ENCODE measurements at regions not wholly inside any gene's neighbourhood (a gene's known extent, or its start where the extent isn't known, plus 50 kb on each side); places are given as distances from the start of the nearest gene placed in this dataset.
"Not testable (repeated sequence)": the region's sequence is repeated elsewhere in the genome, so short reads cannot be mapped to it uniquely, and the experiment has no call there.

GRCh38 chr16:51831595-51832367 lies 680.7 kb upstream of the SALL1 start:
- no peak for DNase-seq

DNA sequence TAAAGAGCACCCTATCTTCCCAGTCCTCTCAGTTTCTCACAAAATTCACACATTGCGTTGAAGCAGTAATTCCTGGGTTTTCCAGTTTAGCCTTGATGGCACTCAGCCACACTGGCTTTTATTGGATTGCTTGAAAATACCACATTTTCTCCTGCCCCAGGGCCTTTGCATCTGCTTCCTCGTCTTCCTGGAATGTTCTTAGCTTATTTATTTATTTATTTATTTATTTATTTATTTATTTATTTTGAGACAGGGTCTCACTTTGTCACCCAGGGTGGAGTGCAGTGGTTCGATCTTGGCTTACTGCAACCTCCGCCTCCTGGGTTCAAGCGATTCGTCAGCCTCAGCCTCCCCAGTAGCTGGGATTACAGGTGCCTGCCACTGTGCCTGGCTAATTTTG lies 680.0 kb upstream of the SALL1 start:
- DNase-seq, result not testable (repeated sequence)

DNA sequence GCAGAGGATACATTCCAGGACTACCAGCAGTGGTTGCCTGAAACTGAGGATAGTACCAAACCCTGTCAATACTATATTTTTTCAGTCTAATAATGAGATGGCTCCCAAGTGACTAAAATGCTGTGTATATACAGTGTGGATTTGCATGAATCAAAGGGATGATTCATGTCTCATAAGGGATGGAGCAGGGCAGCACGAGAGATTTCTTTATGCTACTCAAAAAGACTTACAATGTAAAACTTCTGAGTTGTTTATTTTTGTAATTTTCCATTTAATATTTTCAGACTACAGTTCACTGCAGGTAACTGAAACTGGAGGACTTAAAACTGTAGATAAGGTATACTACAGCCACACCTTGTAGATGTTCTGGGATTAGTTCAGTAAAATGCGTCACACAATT lies 674.7 kb upstream of the SALL1 start:
- no peak for DNase-seq

- DNase-seq, result no peak
Observed at GRCh38 chr16:51822471-51822870, 671.4 kb upstream of the SALL1 start.

- DNase-seq, result no peak
Observed at GRCh38 chr16:51821527-51821926, 670.5 kb upstream of the SALL1 start.

GRCh38 chr16:51820176-51820575 lies 669.1 kb upstream of the SALL1 start:
- DNase-seq, result no peak

DNA sequence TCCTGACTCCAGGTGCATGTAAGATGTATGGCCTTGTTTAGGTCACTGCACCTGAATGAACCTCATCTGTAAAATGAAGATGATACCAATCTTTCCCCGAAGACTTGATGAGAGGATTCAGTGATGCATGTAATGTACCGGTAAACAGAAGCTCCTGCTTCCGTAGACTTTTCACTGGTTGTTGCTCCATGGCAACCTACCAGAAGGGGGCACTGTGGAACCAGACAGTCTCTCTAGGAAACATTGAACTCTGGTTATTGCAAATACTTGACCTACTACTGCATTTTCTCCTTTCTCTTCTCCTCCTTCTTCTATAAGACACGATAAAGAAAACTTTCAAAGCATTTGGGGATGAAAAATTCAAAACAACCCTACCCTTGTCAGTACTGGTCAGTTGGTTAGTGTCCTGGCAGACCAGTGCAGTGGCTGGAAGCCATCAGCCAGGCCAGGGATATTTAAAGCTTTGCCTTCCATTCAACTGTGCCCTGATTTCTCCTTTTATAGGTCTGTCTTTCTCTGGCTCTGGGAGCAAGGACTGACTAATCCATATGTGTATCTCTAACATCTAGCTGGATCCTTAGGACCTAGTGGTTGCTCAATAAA lies 667.4 kb upstream of the SALL1 start:
- no peak for DNase-seq

- DNase-seq, result no peak
Observed at GRCh38 chr16:51816929-51817328, 665.9 kb upstream of the SALL1 start.

GRCh38 chr16:51815523-51815922 lies 664.5 kb upstream of the SALL1 start:
- no peak for DNase-seq

- no peak for DNase-seq
Observed at GRCh38 chr16:51814617-51815016, 663.5 kb upstream of the SALL1 start.

DNA sequence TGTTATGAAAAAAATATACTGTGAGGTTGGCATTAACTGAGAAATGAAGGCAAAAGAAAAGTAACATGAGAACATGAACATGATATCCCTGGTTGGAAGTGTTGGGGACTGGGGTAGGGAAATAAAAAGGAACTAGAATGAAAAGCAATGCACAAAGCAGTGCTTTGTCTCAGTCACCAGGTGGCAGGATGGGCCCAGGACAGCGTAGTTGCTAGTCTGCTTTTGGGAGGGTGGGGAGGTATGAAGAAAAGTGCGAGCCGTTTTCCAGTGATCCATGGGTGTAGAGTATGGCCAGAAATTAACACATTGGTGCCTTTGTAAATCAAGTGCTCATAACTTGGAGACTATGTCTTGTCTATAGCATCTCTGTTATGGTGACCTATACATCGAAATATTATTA lies 662.5 kb upstream of the SALL1 start:
- no peak for DNase-seq

- no peak for DNase-seq
Observed at GRCh38 chr16:51812945-51813344, 661.9 kb upstream of the SALL1 start.

- DNase-seq, result no peak
Observed at GRCh38 chr16:51807551-51807950, 656.5 kb upstream of the SALL1 start.

- no peak for DNase-seq
Observed at GRCh38 chr16:51801635-51802034, 650.6 kb upstream of the SALL1 start.

DNA sequence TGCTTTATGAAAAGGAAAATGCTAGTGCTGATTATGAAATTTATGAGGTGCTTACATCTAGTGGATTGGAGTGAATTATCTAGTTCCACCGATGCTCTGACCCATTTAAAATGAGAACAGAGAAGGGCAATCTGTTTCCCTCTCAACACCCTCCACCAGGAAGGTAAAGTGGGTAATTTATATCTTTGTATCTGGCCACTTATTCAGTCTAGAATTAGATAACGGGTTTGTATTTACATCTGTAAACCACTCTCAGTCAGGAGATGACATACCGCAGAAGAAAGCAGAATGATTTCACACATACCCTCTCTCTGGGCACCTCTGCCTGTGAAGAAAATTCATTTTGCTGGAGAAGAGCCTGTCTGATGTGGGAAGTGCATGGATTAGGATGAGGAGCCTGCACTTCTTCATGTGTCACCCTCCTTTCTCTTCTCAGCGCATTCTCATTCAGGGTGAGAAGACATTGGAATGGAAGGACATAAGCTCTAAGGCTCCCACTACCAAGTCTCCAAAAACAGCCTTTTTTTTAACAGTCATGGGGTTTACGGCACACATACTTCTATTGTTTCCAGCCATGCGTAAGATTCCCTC lies 646.7 kb upstream of the SALL1 start:
- DNase-seq, result peak; percentile 7

- no peak for DNase-seq
Observed at GRCh38 chr16:51779240-51779639, 628.2 kb upstream of the SALL1 start.

DNA sequence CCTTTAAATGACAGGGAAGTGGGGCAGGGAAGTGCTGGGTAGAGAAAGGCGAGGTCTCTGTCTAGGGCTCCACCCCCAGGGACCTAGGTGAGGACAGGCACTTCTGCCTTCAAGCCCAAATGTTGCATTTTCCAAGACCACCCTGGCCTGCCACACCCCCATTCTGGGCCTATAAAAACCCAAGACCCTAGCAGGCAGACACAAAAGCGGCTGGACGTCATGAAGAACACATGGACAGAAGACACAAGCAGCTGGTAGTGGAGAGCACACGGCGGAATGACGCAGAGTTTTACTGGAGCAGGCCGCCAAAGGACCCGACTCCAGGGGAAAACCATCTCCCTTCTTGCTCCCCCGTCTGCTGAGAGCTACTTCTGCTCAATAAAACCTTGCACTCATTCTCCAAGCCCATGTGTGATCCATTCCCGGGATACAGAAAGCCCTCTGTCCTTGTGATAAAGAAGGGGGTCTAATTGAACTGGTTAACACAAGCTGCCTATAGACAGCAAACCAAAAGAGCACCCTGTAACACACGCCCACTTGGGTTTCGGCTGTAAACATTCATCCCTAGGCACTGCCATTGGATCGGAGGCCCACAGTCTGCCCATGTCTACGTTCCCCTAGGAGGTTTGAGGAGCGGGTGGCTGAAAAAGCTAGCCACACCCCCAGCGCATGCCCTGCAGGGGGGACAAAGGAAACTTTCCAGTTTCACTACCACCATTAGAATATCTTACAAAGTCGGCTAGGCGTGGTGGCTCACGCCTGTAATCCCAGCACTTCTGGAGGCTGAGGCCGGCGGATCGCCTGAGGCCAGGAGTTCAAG lies 622.2 kb upstream of the SALL1 start:
- no peak for DNase-seq

GRCh38 chr16:51766739-51767138 lies 615.7 kb upstream of the SALL1 start:
- no peak for DNase-seq

DNA sequence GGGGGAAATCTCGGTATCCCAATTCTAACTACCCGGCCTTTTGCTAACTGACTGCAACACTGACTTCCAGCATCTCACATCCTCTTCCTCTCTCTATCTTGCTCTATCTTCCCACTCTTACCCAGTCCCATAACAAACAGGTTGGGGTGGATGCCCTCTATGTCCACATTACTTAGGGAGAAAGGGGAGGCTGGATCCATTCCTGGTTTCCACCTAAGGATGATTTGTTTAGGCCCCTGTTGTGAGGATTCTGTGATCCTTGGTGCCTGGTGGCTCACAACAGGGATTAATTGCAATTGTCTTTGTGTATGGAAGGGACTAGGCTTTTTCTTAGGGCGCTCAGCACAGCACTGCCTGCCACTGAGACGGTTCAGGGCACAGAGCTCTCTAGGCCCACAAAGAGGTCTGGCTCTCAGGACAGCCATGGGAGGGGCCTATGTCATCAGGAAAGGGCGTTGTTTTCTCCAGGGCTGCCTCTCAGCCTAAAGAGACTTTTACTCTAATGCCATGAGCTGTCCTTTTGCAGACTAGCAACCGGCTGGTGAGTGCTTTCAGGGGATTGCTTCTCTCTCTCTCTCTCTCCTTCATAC lies 612.1 kb upstream of the SALL1 start:
- DNase-seq, result peak; percentile 53

DNA sequence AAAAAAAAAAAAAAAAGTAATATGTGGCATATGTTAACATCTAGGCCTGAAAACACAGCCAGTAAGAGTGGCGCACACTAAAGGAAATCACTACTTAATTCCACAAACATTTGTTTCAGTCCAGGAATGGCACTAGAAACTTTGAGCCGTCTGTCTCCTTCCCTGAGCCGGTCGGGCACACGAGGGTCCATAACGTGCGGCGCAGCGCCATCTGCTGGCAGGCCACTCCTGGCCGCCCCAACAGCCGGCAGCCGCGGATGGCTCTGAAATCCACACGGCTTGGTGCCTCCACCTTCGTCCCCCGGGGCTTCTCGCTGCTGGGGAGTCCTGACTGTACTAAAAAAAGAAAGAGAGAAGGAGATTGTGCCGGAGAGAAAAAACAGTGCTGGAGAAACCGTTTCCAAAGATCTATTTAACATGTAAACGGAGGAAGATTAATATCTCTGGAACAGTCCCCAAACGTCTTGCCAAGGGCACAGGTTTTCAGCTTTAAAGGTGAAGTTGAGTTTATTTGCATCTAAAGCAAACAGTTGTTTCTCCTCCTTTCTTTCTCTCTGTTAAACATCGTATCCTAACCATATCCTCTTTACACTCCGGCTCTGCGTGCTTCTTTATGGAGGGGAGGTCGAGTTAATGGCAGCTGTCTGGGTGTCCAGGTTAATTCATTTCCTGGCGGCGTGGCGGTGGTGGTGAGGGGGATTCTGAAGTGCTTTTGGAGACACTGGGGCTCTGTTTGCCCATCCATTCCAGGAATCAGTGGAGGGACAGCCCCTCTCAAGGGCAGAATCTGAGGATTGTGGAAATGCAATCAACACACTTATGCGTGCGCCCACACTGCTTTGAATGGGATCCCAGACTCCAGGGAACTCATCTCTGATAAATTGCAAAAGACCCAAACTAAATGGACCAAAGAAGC lies 611.3 kb upstream of the SALL1 start:
- peak; percentile 62 for DNase-seq

GRCh38 chr16:51761001-51761400 lies 609.9 kb upstream of the SALL1 start:
- no peak for DNase-seq

DNA sequence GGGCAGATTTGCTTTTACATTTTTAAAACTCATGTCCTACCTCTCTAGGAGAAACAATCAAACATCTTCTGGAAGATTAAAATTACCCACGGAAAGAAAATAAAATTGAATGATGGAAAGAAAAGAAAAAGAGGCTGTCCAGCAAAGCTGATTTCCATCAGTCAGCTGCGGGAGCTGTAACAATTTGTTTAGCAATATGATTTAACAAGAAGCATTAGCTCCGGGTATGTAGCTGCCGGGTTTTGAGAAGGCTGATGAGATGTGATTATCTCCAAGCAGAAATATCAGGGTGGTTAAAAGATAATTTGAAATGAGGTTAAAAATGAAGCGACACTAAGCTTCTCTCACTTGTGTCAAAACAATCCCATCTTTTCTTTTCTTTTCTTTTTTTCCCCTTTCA lies 608.9 kb upstream of the SALL1 start:
- DNase-seq, result no peak

All from DMS79 treated with DMSO at 0.1 percent for 48 hours (cell line).